ENCODE measurements at regions not wholly inside any gene's neighbourhood (a gene's known extent, or its start where the extent isn't known, plus 50 kb on each side); places are given as distances from the start of the nearest gene placed in this dataset.

DNA sequence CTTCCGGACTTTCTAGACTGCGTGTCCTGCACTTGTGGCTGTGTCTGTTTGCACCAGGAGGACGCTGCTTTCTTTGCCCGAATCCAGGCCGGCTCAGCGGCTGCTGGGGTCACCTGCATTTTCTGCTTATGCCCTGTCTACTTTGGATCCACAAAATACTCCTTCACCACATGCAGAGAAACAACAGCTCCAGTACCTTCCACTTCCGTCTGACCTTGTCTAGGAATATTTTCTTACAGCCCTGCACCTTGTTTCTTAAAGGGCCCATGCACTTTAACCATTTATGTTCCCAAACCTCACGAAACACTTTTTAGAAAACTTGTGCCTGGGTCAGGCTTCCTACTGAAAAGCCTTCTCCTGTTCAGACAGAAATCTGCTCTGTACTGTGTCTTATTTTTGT is 129.4 kb upstream of the NCK2 start:
- TF ChIP-seq, protein P1, sequence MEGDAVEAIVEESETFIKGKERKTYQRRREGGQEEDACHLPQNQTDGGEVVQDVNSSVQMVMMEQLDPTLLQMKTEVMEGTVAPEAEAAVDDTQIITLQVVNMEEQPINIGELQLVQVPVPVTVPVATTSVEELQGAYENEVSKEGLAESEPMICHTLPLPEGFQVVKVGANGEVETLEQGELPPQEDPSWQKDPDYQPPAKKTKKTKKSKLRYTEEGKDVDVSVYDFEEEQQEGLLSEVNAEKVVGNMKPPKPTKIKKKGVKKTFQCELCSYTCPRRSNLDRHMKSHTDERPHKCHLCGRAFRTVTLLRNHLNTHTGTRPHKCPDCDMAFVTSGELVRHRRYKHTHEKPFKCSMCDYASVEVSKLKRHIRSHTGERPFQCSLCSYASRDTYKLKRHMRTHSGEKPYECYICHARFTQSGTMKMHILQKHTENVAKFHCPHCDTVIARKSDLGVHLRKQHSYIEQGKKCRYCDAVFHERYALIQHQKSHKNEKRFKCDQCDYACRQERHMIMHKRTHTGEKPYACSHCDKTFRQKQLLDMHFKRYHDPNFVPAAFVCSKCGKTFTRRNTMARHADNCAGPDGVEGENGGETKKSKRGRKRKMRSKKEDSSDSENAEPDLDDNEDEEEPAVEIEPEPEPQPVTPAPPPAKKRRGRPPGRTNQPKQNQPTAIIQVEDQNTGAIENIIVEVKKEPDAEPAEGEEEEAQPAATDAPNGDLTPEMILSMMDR (conservative IDR thresholded peaks at IDR 0.05 in 1 of 2, IDR thresholded peaks at IDR 0.05 in 1 of 2; ENCODE audit: extremely low read depth in 1 of 2, insufficient read depth in 1 of 2, low read depth in 1 of 2, low read length in 2 of 2), result no peak
- no peak for TF ChIP-seq EZH2 (IDR thresholded peaks at IDR 0.05; ENCODE audit: borderline replicate concordance, low read length)
